Activated CD4-positive, alpha-beta T cell treated with anti-CD3 and anti-CD28 coated beads for 36 hours (primary cell): ENCODE measurements at regions not wholly inside any gene's neighbourhood (a gene's known extent, or its start where the extent isn't known, plus 50 kb on each side); places are given as distances from the start of the nearest gene placed in this dataset.

Experiments used
- ATAC-seq: fragments of 200-7000 bp; cut with Tn5 transposase; one replicate; pipeline ENCODE4 v1.10.0; 2021; ENCODE audit warnings: mild to moderate bottlenecking, moderate library complexity
- CTCF ChIA-PET: fragments of 350-600 bp; sonication (Branson Sonifier 250); formaldehyde crosslinking; loops from one replicate; lab custom pipeline; 2021; ENCODE audit warnings: antibody characterized with exemption; lab: Charles Lee
- POLR2A ChIA-PET: fragments of 350-600 bp; sonication (Branson Sonifier 250); formaldehyde crosslinking; loops from one replicate; lab custom pipeline; 2021; ENCODE audit warnings: antibody characterized with exemption, inconsistent platforms; lab: Charles Lee
- DNase-seq: peaks from one replicate; pipeline ENCODE4 v3.0.0-alpha.2; 2020
- H3K27ac Mint-ChIP-seq: one replicate; pipeline ENCODE4 v1.8.0; 2021; ENCODE audit warnings: mixed read lengths
- H3K27me3 Mint-ChIP-seq: one replicate; pipeline ENCODE4 v1.8.0; 2021; ENCODE audit warnings: mixed read lengths
- H3K36me3 Mint-ChIP-seq: one replicate; pipeline ENCODE4 v1.8.0; 2021; ENCODE audit warnings: low read depth, mixed read lengths
- H3K4me1 Mint-ChIP-seq: one replicate; pipeline ENCODE4 v1.8.0; 2021; ENCODE audit warnings: mixed read lengths
- H3K4me3 Mint-ChIP-seq: one replicate; pipeline ENCODE4 v1.8.0; 2021; ENCODE audit warnings: mild to moderate bottlenecking, moderate library complexity, mixed read lengths
- H3K9me3 Mint-ChIP-seq: one replicate; pipeline ENCODE4 v1.8.0; 2021; ENCODE audit warnings: low read depth, mixed read lengths
- intact Hi-C, 2 experiments: fragments of 100-400 bp; cut with DNase I in 1 of 2; cut with micrococcal nuclease in 1 of 2; formaldehyde crosslinking; loops; one replicate each; pipeline versions ENCODE4 v1.14.2 to v1.15.1; 2022 to 2024; cut with DNase I, micrococcal nuclease

DNA sequence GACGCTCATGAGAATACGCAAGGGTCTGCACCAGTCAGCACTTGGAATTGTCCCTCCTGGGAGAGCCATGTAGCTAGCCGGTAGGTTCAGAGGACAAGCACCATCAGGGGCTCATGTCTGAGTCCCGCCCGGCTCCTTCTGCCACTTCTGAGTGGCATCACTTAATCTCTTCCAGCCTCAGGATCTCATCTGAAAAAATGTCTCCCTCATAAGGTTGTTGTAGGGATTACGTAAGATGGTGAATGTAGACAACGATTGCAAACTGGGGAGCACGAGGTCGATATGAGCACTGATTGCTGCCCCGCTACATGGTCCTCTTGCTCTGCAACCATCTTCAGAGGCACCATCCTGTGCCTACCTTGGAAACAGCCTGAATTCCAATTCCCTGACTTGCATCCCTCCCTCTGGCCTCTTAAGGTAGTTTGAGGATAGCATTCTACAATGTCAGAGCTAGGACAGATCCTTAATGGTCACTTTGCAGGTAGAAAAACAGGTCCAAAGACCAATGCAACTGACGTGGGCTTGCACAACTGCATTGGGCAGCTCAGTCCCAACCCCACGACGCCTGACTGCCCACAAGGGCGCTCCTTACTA, 115.8 kb upstream of the TMEM45B start:
- Mint-ChIP-seq H3K4me3 (no peak overlapping the region), H3K9me3 (no peaks in the 10 kb centered on the region), H3K4me1 (peaks cover 5% of the 10 kb centered on the region), H3K27ac (no peak overlapping the region), H3K36me3 (no peaks in the 10 kb centered on the region), H3K27me3 (peaks cover 4% of the 10 kb centered on the region)
- ATAC-seq = no peak
- no peak for DNase-seq
- ChIA-PET CTCF (no interaction called here), POLR2A (no interaction called here)
- intact Hi-C loops = loop anchor here (5.0 kb wide), 2 partner anchors 323 to 583 kb away; partner anchors contain the start of gene BARX2 (in 1 of the 2)

DNA sequence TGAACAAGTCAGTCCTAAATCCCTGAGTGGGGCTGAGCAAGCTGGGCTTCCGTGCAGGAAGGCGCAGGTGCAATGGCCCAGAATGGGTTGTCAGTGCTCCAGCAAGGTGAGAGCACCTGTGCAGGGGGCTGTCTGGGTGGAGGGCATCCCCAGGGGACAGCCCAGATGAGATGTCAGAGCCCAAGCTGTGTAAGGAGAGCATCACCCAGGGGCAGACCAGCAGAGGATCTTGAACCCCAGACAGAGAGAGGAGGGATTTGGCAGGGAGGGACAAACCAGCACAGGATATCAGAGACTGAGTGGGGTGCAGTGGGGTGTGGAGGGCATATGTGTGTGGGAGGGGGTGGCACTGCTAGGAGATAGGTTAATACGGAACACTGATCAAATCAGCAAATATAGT, 114.9 kb upstream of the TMEM45B start:
- intact Hi-C loops = no loop called here
- ChIA-PET CTCF (no interaction called here), POLR2A (no interaction called here)
- ATAC-seq (no peak), DNase-seq (no peak)
- Mint-ChIP-seq H3K27ac (no peak overlapping the region), H3K27me3 (peaks cover 4% of the 10 kb centered on the region), H3K36me3 (no peaks in the 10 kb centered on the region), H3K4me3 (no peak overlapping the region), H3K9me3 (no peaks in the 10 kb centered on the region), H3K4me1 (peaks cover 3% of the 10 kb centered on the region)

DNA sequence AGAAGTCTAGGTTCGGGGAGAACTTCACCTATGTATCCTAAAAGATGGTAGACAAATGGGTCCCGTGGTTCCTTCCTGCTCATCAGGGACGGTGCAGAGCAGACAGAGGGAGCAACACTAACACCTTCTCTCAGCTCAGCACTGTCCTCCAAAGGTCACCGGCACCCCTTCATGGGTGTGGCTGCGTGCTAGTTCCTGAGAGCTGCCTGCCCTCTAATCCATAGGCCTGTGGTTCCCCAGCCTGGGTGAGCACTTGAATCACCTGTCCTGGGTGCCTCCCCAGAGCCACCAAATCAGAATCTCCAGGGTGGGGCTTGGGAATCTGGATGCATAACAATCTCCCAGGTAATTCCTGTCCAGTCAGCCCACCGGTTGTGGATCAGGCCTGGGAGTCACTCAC, 113.9 kb upstream of the TMEM45B start:
- ChIA-PET CTCF (no interaction called here), POLR2A (no interaction called here)
- no peaks in the 10 kb centered on the region for H3K9me3 Mint-ChIP-seq
- H3K4me3 Mint-ChIP-seq = no peak overlapping the region
- H3K4me1 Mint-ChIP-seq = no peaks in the 10 kb centered on the region
- H3K27me3 Mint-ChIP-seq = peaks cover 4% of the 10 kb centered on the region
- no peak overlapping the region for H3K27ac Mint-ChIP-seq
- intact Hi-C loops = no loop called here
- DNase-seq = no peak
- H3K36me3 Mint-ChIP-seq = no peaks in the 10 kb centered on the region
- no peak for ATAC-seq

DNA sequence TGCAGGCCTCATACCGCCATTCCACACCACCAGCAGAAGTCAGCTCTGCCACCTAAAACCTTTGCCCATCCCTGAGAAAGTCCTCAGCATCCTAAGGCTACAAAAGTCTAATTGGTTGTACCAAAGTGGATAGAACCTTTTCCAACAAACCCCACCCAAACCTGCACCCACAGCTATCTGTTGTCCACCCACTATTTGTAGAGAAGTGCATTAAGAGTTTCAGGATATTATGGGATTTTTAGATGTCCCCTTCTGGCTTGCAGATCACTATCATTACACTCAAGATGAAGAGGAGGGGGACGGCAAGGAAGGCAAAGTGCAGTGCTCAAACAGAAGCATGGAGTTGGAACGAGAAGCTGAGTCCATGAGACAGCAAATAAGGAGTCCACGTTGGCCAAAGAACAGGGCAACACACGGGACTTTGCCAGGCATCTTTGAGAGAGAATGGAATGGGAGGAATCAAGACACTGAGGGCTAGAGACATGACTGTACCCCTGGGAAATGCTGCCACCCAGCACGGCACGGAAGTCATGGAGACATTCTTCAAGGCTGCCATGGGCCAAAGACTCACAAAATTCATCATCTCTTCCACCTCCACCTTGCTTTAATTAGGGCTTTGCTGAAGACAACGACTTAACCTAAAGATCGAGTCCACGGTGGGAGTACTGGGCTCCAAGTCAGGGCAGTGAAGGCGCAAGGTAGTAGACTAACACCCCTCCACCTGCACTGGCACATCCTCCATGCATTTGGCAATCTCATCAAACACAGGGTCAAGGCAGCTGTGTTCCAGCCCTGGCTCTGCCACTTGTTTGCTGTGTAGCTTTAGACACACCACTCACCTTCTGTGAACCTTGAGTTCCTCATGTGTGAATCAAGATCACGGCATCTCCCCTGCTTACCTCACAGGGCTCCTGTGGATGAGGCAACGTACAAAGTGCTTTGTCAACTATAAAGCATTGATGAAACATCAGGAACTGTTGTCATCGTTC, 112.9 kb upstream of the TMEM45B start:
- ChIA-PET CTCF (no interaction called here), POLR2A (no interaction called here)
- Mint-ChIP-seq H3K27me3 (peaks cover 4% of the 10 kb centered on the region), H3K4me1 (no peaks in the 10 kb centered on the region), H3K9me3 (no peaks in the 10 kb centered on the region), H3K4me3 (no peak overlapping the region), H3K36me3 (no peaks in the 10 kb centered on the region), H3K27ac (no peak overlapping the region)
- ATAC-seq (no peak), DNase-seq (no peak)
- intact Hi-C loops = no loop called here

DNA sequence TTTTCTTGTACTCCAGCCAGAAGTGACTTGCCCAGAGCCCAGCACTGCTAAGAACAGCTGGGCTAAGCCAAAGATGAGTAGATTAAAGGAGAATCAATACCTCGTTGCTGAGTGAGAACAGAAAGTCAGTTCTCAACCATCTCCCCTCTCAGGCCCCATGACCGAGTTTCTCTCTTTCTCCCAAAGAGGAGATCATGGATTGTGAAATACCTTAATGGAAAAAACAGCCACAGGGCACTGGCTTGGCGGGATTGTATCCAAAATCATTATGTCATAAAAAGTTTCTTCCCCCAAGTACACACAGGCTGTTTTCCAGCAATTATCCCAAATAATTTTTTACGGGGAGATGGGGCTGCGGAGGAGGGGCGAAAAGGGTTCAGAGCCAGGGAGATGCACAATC, 111.8 kb upstream of the TMEM45B start:
- H3K27ac Mint-ChIP-seq = no peak overlapping the region
- H3K36me3 Mint-ChIP-seq = no peaks in the 10 kb centered on the region
- H3K4me3 Mint-ChIP-seq = no peak overlapping the region
- no peaks in the 10 kb centered on the region for H3K4me1 Mint-ChIP-seq
- CTCF ChIA-PET = no interaction called here
- intact Hi-C loops = no loop called here
- DNase-seq (no peak), ATAC-seq (no peak)
- H3K9me3 Mint-ChIP-seq = no peaks in the 10 kb centered on the region
- POLR2A ChIA-PET = no interaction called here
- H3K27me3 Mint-ChIP-seq = peaks cover 4% of the 10 kb centered on the region

DNA sequence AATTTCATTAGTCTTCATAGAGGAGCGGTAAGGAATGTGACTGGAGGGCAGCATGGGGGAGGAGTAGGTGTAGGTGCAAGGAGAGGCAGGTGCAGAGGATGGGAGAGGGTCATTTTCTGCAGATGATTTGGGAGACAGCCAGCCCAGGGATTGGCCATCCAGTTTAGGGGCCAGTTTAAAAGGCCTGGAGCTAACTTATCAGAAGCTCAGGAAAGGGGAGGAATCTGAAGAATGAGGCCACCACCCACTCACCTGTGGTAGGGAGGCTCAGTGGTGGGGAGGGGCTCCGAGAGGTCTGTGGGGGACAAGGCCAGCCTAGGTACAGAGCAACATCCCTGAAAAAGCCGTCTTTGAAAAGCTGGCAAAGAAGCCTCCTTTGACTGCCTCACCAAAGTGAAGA, 110.8 kb upstream of the TMEM45B start:
- no peak for DNase-seq
- Mint-ChIP-seq H3K4me3 (no peak overlapping the region), H3K36me3 (no peaks in the 10 kb centered on the region), H3K9me3 (no peaks in the 10 kb centered on the region), H3K27ac (no peak overlapping the region), H3K27me3 (peaks cover 4% of the 10 kb centered on the region), H3K4me1 (no peaks in the 10 kb centered on the region)
- CTCF ChIA-PET = no interaction called here
- intact Hi-C loops = no loop called here
- POLR2A ChIA-PET = no interaction called here
- ATAC-seq = no peak

DNA sequence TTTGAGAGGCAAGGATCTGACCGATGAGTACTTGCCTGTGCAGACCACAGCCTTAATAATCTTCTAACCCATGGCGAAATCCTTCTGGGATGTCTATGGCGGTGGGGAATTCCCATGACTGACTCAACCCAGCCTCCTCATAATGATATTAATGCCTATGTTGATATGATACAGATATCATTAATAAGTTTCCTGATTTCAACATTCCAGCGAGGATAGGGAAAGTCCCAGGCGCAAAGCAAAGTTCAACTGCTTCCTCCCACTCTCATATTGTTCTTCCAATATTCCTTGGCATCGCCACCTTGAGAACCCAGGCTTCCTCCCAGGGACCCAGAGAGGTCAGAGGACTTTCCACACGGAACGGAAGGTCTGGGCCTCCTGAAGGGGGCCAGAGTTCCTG, 110.3 kb upstream of the TMEM45B start:
- H3K9me3 Mint-ChIP-seq = no peaks in the 10 kb centered on the region
- CTCF ChIA-PET = no interaction called here
- H3K27me3 Mint-ChIP-seq = peaks cover 6% of the 10 kb centered on the region

DNA sequence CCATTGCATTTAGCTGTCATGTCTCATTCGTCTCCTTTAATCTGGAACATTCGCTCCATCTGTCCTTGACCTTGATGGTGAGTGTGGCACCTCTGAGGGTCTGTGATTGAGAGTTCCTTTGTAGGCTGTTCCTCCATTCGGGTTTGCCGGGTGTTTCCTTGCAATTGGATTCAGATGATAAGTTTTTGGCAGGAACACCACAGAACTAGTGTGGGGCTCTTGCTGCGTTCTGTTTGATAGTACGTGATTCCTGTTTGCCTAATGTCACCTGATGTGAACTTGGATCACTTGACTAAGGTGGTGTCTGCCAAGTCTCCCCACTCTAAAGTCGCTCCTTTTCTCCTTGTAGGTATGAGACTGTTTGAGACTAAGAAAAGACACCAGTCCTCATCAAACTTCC, 109.7 kb upstream of the TMEM45B start:
- Mint-ChIP-seq H3K9me3 (no peaks in the 10 kb centered on the region), H3K4me1 (no peaks in the 10 kb centered on the region), H3K4me3 (no peak overlapping the region), H3K36me3 (no peaks in the 10 kb centered on the region), H3K27ac (no peak overlapping the region), H3K27me3 (peaks cover 2% of the 10 kb centered on the region)
- ChIA-PET POLR2A (no interaction called here), CTCF (no interaction called here)
- no peak for DNase-seq
- intact Hi-C loops = no loop called here
- ATAC-seq = no peak

More for the DNA sequence above, 110.3 kb upstream of the TMEM45B start:
- H3K4me3 Mint-ChIP-seq = no peak overlapping the region
- no peak overlapping the region for H3K27ac Mint-ChIP-seq
- DNase-seq = no peak
- H3K36me3 Mint-ChIP-seq = no peaks in the 10 kb centered on the region
- intact Hi-C loops = no loop called here
- POLR2A ChIA-PET = no interaction called here
- ATAC-seq = no peak
- H3K4me1 Mint-ChIP-seq = no peaks in the 10 kb centered on the region

DNA sequence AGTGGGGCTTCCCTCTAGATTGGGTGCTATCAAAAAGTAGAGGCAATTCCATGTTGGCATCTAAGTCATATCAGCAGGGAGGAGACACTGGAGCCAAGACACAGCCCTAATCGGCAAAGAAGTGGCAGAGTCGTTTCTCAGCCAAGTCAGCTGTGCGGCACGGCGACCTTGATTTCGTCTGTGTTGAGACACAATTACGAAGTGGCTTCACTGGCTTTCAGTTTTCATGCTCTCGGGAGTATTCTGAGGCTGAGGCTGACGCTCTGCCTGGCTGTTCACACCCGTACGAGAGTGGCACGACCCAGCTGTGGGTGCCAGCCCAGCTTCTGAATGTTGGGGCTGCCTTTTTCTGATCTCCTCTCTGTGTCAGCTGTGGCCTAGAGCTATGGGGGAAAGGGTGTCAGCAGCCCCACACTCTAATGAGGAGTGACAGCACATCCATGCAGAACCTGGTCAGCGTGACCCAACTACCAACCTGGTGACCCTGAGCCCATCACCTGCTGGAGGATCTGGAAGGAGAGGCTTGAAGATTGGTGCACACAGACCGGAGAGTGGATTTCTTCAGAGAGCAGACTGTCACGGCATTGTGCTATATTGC, 105.7 kb upstream of the TMEM45B start:
- ChIA-PET CTCF (no interaction called here), POLR2A (no interaction called here)
- Mint-ChIP-seq H3K4me3 (no peak overlapping the region), H3K36me3 (no peaks in the 10 kb centered on the region), H3K9me3 (peaks cover 2% of the 10 kb centered on the region), H3K27ac (no peak overlapping the region), H3K27me3 (peaks cover 10% of the 10 kb centered on the region), H3K4me1 (no peaks in the 10 kb centered on the region)
- intact Hi-C loops = no loop called here
- DNase-seq (no peak), ATAC-seq (no peak)

DNA sequence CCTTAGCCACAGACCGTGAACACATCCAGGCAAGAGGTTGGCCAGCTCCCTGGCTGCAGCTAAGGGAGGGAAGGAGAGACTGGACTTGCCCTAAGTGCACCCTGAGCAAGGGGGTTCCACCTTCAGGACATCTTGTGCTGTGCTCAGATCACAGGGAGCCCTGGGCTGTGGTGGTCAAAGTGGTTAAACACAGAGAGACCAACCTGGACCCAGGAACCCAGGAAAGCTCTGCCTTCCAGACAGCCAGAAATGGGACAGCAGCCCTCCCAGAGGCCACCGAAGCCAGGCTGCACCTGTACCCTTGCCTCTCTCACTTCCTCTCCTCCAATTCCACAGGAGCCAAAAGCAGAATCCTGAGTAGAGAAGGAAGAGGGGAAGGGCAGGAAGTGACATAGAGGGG, 105.2 kb upstream of the TMEM45B start:
- peaks cover 10% of the 10 kb centered on the region for H3K27me3 Mint-ChIP-seq
- no peak overlapping the region for H3K27ac Mint-ChIP-seq
- intact Hi-C loops = no loop called here
- ChIA-PET CTCF (no interaction called here), POLR2A (no interaction called here)
- no peaks in the 10 kb centered on the region for H3K4me1 Mint-ChIP-seq
- ATAC-seq (no peak), DNase-seq (no peak)
- H3K4me3 Mint-ChIP-seq = no peak overlapping the region
- peaks cover 2% of the 10 kb centered on the region for H3K9me3 Mint-ChIP-seq
- no peaks in the 10 kb centered on the region for H3K36me3 Mint-ChIP-seq

DNA sequence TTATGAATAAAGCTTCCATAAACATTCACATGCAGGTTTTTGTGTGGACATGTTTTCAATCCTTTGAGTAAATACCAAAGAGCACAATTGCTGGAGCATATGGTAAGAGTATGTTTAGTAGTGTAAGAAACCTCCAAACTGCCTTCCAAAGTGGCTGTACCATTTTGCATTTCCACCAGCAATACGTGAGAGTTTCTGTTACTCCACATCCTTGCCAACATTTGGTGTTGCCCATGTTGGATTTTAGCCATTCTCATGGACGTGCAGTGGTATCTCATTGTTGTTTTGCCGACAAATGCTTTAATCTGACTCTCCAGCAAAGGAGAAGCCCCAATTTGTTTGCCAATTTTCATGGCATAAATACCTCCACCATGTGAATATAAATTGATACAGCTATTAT, 103.9 kb upstream of the TMEM45B start:
- Mint-ChIP-seq H3K27ac (no peak overlapping the region), H3K27me3 (peaks cover 10% of the 10 kb centered on the region), H3K4me3 (no peak overlapping the region), H3K36me3 (no peaks in the 10 kb centered on the region), H3K9me3 (peaks cover 2% of the 10 kb centered on the region), H3K4me1 (no peaks in the 10 kb centered on the region)
- no peak for DNase-seq
- ChIA-PET POLR2A (no interaction called here), CTCF (interaction anchor here (1.4 kb wide), 1 partner anchor 16 kb away, joined by 5 read pairs; no protein-coding TSS in a partner anchor)
- no peak for ATAC-seq
- intact Hi-C loops = no loop called here
